Panc1 (cell line): ENCODE measurements at regions not wholly inside any gene's neighbourhood (a gene's known extent, or its start where the extent isn't known, plus 50 kb on each side); places are given as distances from the start of the nearest gene placed in this dataset.

Experiments used
- POLR2AphosphoS5 ChIP-seq: IDR thresholded peaks from 2 replicates; pipeline ENCODE4 v1.6.1; 2012; ENCODE audit warnings: mild to moderate bottlenecking, low read depth, low read length, moderate library complexity
- TCF7L2 ChIP-seq: IDR thresholded peaks from 2 replicates; pipeline ENCODE4 v1.6.1; 2011; ENCODE audit warnings: mild to moderate bottlenecking, low read depth, low read length, inconsistent platforms
- TF ChIP-seq, protein P1 (sequence below): fragments of 450-650 bp; IDR thresholded peaks from 2 replicates; pipeline ENCODE4 v1.5.1; 2017; ENCODE audit warnings: mild to moderate bottlenecking

DNA sequence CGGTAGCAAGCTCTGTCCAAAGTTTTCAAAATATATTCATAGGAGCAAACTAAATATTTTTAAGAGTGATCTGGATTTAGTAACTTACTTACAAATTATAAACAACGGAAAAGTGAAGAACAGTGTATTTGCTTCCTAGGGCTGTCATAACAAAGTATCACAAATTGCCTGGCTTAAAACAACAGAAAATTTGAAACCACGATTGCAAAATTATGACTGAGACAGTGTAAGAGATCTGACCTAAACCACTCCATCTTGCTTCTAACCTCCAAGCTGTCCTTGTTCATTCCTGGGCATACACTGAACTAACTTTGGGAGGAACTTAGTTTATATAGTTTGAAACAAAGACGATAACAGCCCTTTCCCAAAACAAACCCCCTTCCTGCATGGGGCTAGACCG lies 202.0 kb upstream of the CDH6 start:
- TF ChIP-seq, protein P1, sequence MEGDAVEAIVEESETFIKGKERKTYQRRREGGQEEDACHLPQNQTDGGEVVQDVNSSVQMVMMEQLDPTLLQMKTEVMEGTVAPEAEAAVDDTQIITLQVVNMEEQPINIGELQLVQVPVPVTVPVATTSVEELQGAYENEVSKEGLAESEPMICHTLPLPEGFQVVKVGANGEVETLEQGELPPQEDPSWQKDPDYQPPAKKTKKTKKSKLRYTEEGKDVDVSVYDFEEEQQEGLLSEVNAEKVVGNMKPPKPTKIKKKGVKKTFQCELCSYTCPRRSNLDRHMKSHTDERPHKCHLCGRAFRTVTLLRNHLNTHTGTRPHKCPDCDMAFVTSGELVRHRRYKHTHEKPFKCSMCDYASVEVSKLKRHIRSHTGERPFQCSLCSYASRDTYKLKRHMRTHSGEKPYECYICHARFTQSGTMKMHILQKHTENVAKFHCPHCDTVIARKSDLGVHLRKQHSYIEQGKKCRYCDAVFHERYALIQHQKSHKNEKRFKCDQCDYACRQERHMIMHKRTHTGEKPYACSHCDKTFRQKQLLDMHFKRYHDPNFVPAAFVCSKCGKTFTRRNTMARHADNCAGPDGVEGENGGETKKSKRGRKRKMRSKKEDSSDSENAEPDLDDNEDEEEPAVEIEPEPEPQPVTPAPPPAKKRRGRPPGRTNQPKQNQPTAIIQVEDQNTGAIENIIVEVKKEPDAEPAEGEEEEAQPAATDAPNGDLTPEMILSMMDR, result no peak
- no peak for TF ChIP-seq POLR2AphosphoS5
- TF ChIP-seq TCF7L2, result no peak
